Nephron progenitor cell (in vitro differentiated cells): ENCODE measurements at regions not wholly inside any gene's neighbourhood (a gene's known extent, or its start where the extent isn't known, plus 50 kb on each side); places are given as distances from the start of the nearest gene placed in this dataset.

Experiments used
- DNase-seq: peaks from one replicate; pipeline ENCODE4 v3.0.0; 2021
- H3K27ac Mint-ChIP-seq: 2 replicates; pipeline ENCODE4 v1.8.0; 2021; ENCODE audit warnings: mild to moderate bottlenecking, moderate library complexity, mixed read lengths
- H3K27me3 Mint-ChIP-seq: 2 replicates; pipeline ENCODE4 v1.8.0; 2021; ENCODE audit warnings: mild to moderate bottlenecking, low read depth, mixed read lengths; ENCODE audit not compliant: poor library complexity
- H3K36me3 Mint-ChIP-seq: 2 replicates; pipeline ENCODE4 v1.8.0; 2021; ENCODE audit warnings: low read depth, mixed read lengths
- H3K4me1 Mint-ChIP-seq: 2 replicates; pipeline ENCODE4 v1.8.0; 2021; ENCODE audit warnings: mixed read lengths
- H3K4me3 Mint-ChIP-seq: 2 replicates; pipeline ENCODE4 v1.8.0; 2021; ENCODE audit warnings: mild to moderate bottlenecking, moderate library complexity, mixed read lengths
- H3K9me3 Mint-ChIP-seq: 2 replicates; pipeline ENCODE4 v1.8.0; 2021; ENCODE audit warnings: mild to moderate bottlenecking, moderate library complexity, mixed read lengths
- TF ChIP-seq, protein P1 (sequence below): fragments of 200-600 bp; sonication (generic); IDR thresholded peaks from 2 replicates; pipeline ENCODE4 v1.5.0; 2021; ENCODE audit warnings: antibody characterized with exemption

DNA sequence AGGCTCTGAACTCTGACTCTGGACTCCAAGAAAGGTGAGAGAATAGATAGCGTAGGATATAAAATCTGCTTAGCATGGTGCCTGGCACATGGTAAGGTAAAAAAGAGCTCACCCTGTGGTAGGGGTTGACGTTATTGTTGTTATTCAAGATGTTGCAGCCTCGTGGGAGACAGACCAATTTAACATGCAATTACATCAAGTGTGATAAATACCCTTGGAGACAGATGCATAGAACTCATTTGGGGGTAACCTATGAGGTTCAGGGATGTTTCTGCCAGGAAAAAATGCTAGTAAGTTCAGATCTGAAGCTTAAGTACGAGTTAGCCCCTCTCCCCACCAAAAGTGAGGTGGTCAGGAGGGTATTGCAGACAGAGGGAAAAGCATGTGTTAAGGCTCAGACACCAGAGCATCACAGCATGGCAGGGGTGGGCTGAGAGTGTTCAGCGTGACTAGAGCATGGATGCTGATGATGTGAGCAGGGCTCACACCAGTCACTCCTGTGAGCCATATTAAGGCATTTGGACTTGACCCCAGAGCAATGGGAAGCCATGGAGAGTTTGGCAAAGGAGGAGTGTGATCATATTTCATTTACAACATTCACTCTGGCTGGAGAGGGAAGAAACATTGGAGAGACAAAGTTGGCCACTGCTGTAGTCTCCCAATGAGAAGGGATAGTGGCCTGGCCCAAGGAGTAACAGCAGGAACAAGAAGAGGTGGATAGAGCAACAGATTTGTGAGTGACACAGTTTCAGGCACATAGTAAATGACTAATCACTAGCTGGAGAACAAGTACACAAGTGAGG, 181.0 kb downstream of the UACA start:
- Mint-ChIP-seq H3K4me1 (peaks cover 34% of the 10 kb centered on the region), H3K27ac (no peak overlapping the region), H3K36me3 (no peaks in the 10 kb centered on the region), H3K9me3 (peaks cover 3% of the 10 kb centered on the region), H3K27me3 (peaks cover 22% of the 10 kb centered on the region), H3K4me3 (no peak overlapping the region)
- TF ChIP-seq, protein P1, sequence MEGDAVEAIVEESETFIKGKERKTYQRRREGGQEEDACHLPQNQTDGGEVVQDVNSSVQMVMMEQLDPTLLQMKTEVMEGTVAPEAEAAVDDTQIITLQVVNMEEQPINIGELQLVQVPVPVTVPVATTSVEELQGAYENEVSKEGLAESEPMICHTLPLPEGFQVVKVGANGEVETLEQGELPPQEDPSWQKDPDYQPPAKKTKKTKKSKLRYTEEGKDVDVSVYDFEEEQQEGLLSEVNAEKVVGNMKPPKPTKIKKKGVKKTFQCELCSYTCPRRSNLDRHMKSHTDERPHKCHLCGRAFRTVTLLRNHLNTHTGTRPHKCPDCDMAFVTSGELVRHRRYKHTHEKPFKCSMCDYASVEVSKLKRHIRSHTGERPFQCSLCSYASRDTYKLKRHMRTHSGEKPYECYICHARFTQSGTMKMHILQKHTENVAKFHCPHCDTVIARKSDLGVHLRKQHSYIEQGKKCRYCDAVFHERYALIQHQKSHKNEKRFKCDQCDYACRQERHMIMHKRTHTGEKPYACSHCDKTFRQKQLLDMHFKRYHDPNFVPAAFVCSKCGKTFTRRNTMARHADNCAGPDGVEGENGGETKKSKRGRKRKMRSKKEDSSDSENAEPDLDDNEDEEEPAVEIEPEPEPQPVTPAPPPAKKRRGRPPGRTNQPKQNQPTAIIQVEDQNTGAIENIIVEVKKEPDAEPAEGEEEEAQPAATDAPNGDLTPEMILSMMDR: no peak
- no peak for DNase-seq

- TF ChIP-seq, protein P1: no peak
Observed at GRCh38 chr15:70580958-70581357, 182.4 kb downstream of the UACA start.

GRCh38 chr15:70580286-70580685, 183.1 kb downstream of the UACA start:
- no peak overlapping the region for H3K4me3 Mint-ChIP-seq
- DNase-seq: no peak
- no peak overlapping the region for H3K27ac Mint-ChIP-seq
- peaks cover 2% of the 10 kb centered on the region for H3K9me3 Mint-ChIP-seq
- peaks cover 17% of the 10 kb centered on the region for H3K27me3 Mint-ChIP-seq
- TF ChIP-seq, protein P1: no peak
- H3K36me3 Mint-ChIP-seq: no peaks in the 10 kb centered on the region
- H3K4me1 Mint-ChIP-seq: peaks cover 42% of the 10 kb centered on the region

More at GRCh38 chr15:70580958-70581357, 182.4 kb downstream of the UACA start:
- Mint-ChIP-seq H3K4me1 (peaks cover 39% of the 10 kb centered on the region), H3K36me3 (no peaks in the 10 kb centered on the region), H3K27me3 (peaks cover 17% of the 10 kb centered on the region), H3K4me3 (no peak overlapping the region), H3K9me3 (no peaks in the 10 kb centered on the region), H3K27ac (no peak overlapping the region)
- DNase-seq: no peak

- Mint-ChIP-seq H3K4me1 (peaks cover 47% of the 10 kb centered on the region), H3K27ac (no peak overlapping the region)
Observed at GRCh38 chr15:70579766-70580165, 183.6 kb downstream of the UACA start.

GRCh38 chr15:70578196-70578595, 185.2 kb downstream of the UACA start:
- Mint-ChIP-seq H3K4me3 (no peak overlapping the region), H3K4me1 (peaks cover 44% of the 10 kb centered on the region), H3K27ac (no peak overlapping the region), H3K27me3 (peaks cover 12% of the 10 kb centered on the region), H3K36me3 (peaks cover 15% of the 10 kb centered on the region), H3K9me3 (peaks cover 21% of the 10 kb centered on the region)
- TF ChIP-seq, protein P1: no peak
- DNase-seq: no peak

More at GRCh38 chr15:70579766-70580165, 183.6 kb downstream of the UACA start:
- Mint-ChIP-seq H3K27me3 (peaks cover 21% of the 10 kb centered on the region), H3K9me3 (peaks cover 7% of the 10 kb centered on the region), H3K36me3 (peaks cover 5% of the 10 kb centered on the region), H3K4me3 (no peak overlapping the region)
- DNase-seq: no peak
- TF ChIP-seq, protein P1: no peak

- Mint-ChIP-seq H3K4me3 (no peak overlapping the region), H3K27ac (no peak overlapping the region), H3K27me3 (peaks cover 17% of the 10 kb centered on the region), H3K9me3 (peaks cover 36% of the 10 kb centered on the region), H3K36me3 (peaks cover 25% of the 10 kb centered on the region), H3K4me1 (peaks cover 44% of the 10 kb centered on the region)
- DNase-seq: no peak
- TF ChIP-seq, protein P1: no peak
Observed at GRCh38 chr15:70576696-70577095, 186.7 kb downstream of the UACA start.
